ENCODE measurements at regions not wholly inside any gene's neighbourhood (a gene's known extent, or its start where the extent isn't known, plus 50 kb on each side); places are given as distances from the start of the nearest gene placed in this dataset.

DNA sequence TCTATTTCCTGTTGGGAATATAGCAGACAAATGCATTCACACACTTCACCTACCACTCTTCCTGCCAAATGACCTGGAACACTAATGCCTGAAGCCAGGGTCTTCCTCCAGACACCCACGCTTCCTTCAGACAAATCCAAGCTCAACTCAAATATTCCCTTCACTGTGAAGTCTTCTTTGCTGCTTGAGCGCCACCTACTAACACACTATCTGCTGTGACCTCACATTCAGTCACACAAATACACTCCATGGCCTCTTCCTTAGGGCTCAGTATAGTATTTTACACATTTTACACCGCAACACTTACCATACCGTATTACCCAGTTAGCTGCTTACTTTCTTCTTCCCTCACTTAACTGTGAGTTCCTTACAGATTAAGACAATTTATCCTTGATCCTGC lies 149.4 kb downstream of the SHOX2 start:
- no peak for DNase-seq (ENCODE audit: low spot score)
- Mint-ChIP-seq H3K27ac (ENCODE audit: unreplicated experiment) (no peak overlapping the region), H3K4me3 (ENCODE audit: unreplicated experiment) (no peak overlapping the region), H3K4me1 (ENCODE audit: low read depth) (no peaks in the 10 kb centered on the region), H3K27me3 (ENCODE audit: low read depth) (peaks cover 19% of the 10 kb centered on the region), H3K36me3 (ENCODE audit: low read depth) (no peaks in the 10 kb centered on the region), H3K9me3 (ENCODE audit: low read depth) (no peaks in the 10 kb centered on the region)
- no peak for TF ChIP-seq CTCF (IDR thresholded peaks at IDR 0.05)

DNA sequence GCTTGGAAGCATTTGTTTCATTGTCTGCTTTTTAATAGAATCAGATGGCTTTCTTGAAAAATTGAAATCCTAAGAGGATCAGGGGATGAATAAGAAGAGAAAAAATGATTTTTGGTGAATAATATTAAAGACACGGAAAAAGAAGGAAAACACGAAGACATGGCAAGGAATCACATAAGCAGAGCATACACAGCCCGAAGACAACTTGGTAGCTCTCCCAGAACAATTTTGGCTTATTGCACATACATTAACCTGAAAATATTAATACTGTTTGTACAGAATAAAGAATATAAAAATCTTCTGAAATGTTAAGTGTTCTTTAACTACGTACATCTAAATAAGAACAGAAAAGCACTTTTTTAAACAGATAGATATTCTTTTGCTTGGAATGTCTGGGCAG lies 150.0 kb downstream of the SHOX2 start:
- Mint-ChIP-seq H3K27ac (ENCODE audit: unreplicated experiment) (no peak overlapping the region), H3K9me3 (ENCODE audit: low read depth) (no peaks in the 10 kb centered on the region), H3K4me1 (ENCODE audit: low read depth) (no peaks in the 10 kb centered on the region), H3K27me3 (ENCODE audit: low read depth) (peaks cover 19% of the 10 kb centered on the region), H3K4me3 (ENCODE audit: unreplicated experiment) (no peak overlapping the region), H3K36me3 (ENCODE audit: low read depth) (no peaks in the 10 kb centered on the region)
- no peak for TF ChIP-seq CTCF (IDR thresholded peaks at IDR 0.05)
- DNase-seq (ENCODE audit: low spot score) = no peak

- H3K4me1 Mint-ChIP-seq (ENCODE audit: low read depth) = no peaks in the 10 kb centered on the region
- no peaks in the 10 kb centered on the region for H3K36me3 Mint-ChIP-seq (ENCODE audit: low read depth)
- no peak for TF ChIP-seq CTCF (IDR thresholded peaks at IDR 0.05)
- H3K4me3 Mint-ChIP-seq (ENCODE audit: unreplicated experiment) = no peak overlapping the region
- no peak overlapping the region for H3K27ac Mint-ChIP-seq (ENCODE audit: unreplicated experiment)
- H3K9me3 Mint-ChIP-seq (ENCODE audit: low read depth) = no peaks in the 10 kb centered on the region
- H3K27me3 Mint-ChIP-seq (ENCODE audit: low read depth) = peaks cover 13% of the 10 kb centered on the region
- DNase-seq (ENCODE audit: low spot score) = no peak
Observed at GRCh38 chr3:157953565-157953964, 152.7 kb downstream of the SHOX2 start.

GRCh38 chr3:157948605-157949383 lies 157.4 kb downstream of the SHOX2 start:
- Mint-ChIP-seq H3K27ac (ENCODE audit: unreplicated experiment) (no peak overlapping the region), H3K36me3 (ENCODE audit: low read depth) (no peaks in the 10 kb centered on the region), H3K4me1 (ENCODE audit: low read depth) (no peaks in the 10 kb centered on the region), H3K27me3 (ENCODE audit: low read depth) (peaks cover 22% of the 10 kb centered on the region), H3K4me3 (ENCODE audit: unreplicated experiment) (no peak overlapping the region), H3K9me3 (ENCODE audit: low read depth) (no peaks in the 10 kb centered on the region)
- no peak for TF ChIP-seq CTCF (IDR thresholded peaks at IDR 0.05)
- no peak for DNase-seq (ENCODE audit: low spot score)

DNA sequence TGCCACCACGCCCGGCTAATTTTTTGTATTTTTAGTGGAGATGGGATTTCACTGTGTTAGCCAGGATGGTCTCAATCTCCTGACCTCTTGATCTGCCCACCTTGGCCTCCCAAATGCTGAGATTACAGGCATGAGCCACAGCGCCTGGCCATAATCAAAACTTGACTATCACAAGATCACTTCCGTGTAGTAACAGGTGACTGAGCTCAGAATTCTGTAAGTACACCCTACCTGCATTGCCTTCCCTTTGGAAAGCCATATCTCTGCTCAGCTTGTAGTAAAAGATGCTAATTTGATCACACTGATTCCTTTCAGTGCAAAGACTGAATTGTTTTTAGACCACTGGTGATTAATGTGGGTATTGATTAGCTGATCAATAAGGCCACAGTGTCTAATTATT lies 167.1 kb downstream of the SHOX2 start:
- Mint-ChIP-seq H3K4me3 (ENCODE audit: unreplicated experiment) (no peak overlapping the region), H3K9me3 (ENCODE audit: low read depth) (no peaks in the 10 kb centered on the region), H3K4me1 (ENCODE audit: low read depth) (peaks cover 6% of the 10 kb centered on the region), H3K36me3 (ENCODE audit: low read depth) (no peaks in the 10 kb centered on the region), H3K27me3 (ENCODE audit: low read depth) (peaks cover 36% of the 10 kb centered on the region), H3K27ac (ENCODE audit: unreplicated experiment) (no peak overlapping the region)
- no peak for DNase-seq (ENCODE audit: low spot score)
- no peak for TF ChIP-seq CTCF (IDR thresholded peaks at IDR 0.05)
